CD14-positive monocyte (primary cell): ENCODE measurements at regions not wholly inside any gene's neighbourhood (a gene's known extent, or its start where the extent isn't known, plus 50 kb on each side); places are given as distances from the start of the nearest gene placed in this dataset.

ENCODE experiments used
- DNase-seq, 3 donors: peaks; one replicate each; pipeline ENCODE4 v3.0.0-alpha.2; 2011 to 2022
- H2AFZ ChIP-seq: 2 replicates; pipeline ENCODE4 v1.6.0; 2012; ENCODE audit warnings: mild to moderate bottlenecking, low read depth, low read length, inconsistent platforms; ENCODE audit not compliant: insufficient read depth, poor library complexity, severe bottlenecking
- H3K27ac ChIP-seq, 2 donors: 1 replicate in 1 of 2; 2 replicates in 1 of 2; pipeline ENCODE4 v1.5.1; 2012 to 2013; ENCODE audit warnings: low read length in 2 of 2, control low read depth in 1 of 2, inconsistent platforms in 1 of 2, low read depth in 1 of 2, mild to moderate bottlenecking in 1 of 2
- H3K27me3 ChIP-seq, 2 donors: one replicate each; pipeline versions ENCODE4 v1.6.0 to v1.6.1; 2011 to 2013; ENCODE audit warnings: low read length in 2 of 2; ENCODE audit not compliant: control insufficient read depth in 2 of 2, insufficient read depth in 2 of 2
- H3K36me3 ChIP-seq, 2 donors: replicated peaks in 1 of 2; 1 replicate in 1 of 2; 2 replicates in 1 of 2; pipeline versions ENCODE4 v1.5.1 to v1.6.1; 2012 to 2013; ENCODE audit warnings: low read length in 2 of 2, control low read depth in 1 of 2, inconsistent platforms in 1 of 2, mild to moderate bottlenecking in 1 of 2; ENCODE audit not compliant: insufficient read depth in 2 of 2, control insufficient read depth in 1 of 2
- H3K4me1 ChIP-seq, 2 donors: 1 replicate in 1 of 2; 2 replicates in 1 of 2; pipeline versions ENCODE4 v1.5.1 to v1.6.1; 2012 to 2013; ENCODE audit warnings: low read length in 2 of 2, control low read depth in 1 of 2, inconsistent platforms in 1 of 2, mild to moderate bottlenecking in 1 of 2, moderate library complexity in 1 of 2; ENCODE audit not compliant: insufficient read depth in 2 of 2, control insufficient read depth in 1 of 2
- H3K4me2 ChIP-seq: replicated peaks from 2 replicates; pipeline ENCODE3; 2012; ENCODE audit warnings: low read length, moderate library complexity, mild to moderate bottlenecking; ENCODE audit not compliant: poor library complexity, severe bottlenecking; ENCODE audit errors: extremely low read depth
- H3K4me3 ChIP-seq, 3 experiments: fragments of 200-600 bp in 1 of 3; sonication (generic) in 1 of 3; replicated peaks in 1 of 3; 1 replicate in 2 of 3; 2 replicates in 1 of 3; pipeline ENCODE4 v1.5.1; 2011 to 2013; ENCODE audit warnings: low read length in 3 of 3, mild to moderate bottlenecking in 3 of 3, control low read depth in 2 of 3, low read depth in 2 of 3, inconsistent platforms in 1 of 3, moderate library complexity in 1 of 3
- H3K79me2 ChIP-seq: 2 replicates; pipeline ENCODE4 v1.6.0; 2012; ENCODE audit warnings: mild to moderate bottlenecking, control low read depth, inconsistent platforms, low read length, moderate library complexity; ENCODE audit not compliant: insufficient read depth
- H3K9ac ChIP-seq: 2 replicates; pipeline ENCODE4 v1.6.0; 2017; ENCODE audit warnings: low read length, mild to moderate bottlenecking; ENCODE audit not compliant: insufficient read depth, poor library complexity, severe bottlenecking
- H3K9me3 ChIP-seq, 2 donors: replicated peaks in 1 of 2; 1 replicate in 1 of 2; 2 replicates in 1 of 2; pipeline versions ENCODE4 v1.5.1 to v1.6.1; 2012 to 2013; ENCODE audit warnings: low read length in 2 of 2, control low read depth in 1 of 2; ENCODE audit not compliant: control insufficient read depth in 1 of 2, insufficient read depth in 1 of 2
- H4K20me1 ChIP-seq: 2 replicates; pipeline ENCODE4 v1.6.0; 2012; ENCODE audit warnings: mild to moderate bottlenecking, low read length, control low read depth, moderate library complexity; ENCODE audit not compliant: insufficient read depth
- H3K27ac Mint-ChIP-seq, 7 donors: one replicate each; pipeline ENCODE4 v1.8.0; 2020; ENCODE audit warnings: mild to moderate bottlenecking in 7 of 7, mixed read lengths in 7 of 7, moderate library complexity in 6 of 7, inconsistent platforms in 2 of 7
- H3K27me3 Mint-ChIP-seq, 3 donors: one replicate each; pipeline ENCODE4 v1.8.0; 2021 to 2022; ENCODE audit warnings: low read depth in 3 of 3, mild to moderate bottlenecking in 3 of 3, mixed read lengths in 3 of 3, moderate library complexity in 3 of 3, inconsistent platforms in 1 of 3
- H3K36me3 Mint-ChIP-seq, 2 donors: one replicate each; pipeline ENCODE4 v1.8.0; 2020; ENCODE audit warnings: mixed read lengths in 2 of 2, inconsistent platforms in 1 of 2, mild to moderate bottlenecking in 1 of 2
- H3K4me1 Mint-ChIP-seq: one replicate; pipeline ENCODE4 v1.8.0; 2020; ENCODE audit warnings: mild to moderate bottlenecking, mixed read lengths
- H3K4me3 Mint-ChIP-seq, 2 donors: one replicate each; pipeline ENCODE4 v1.8.0; 2020; ENCODE audit warnings: mild to moderate bottlenecking in 2 of 2, mixed read lengths in 2 of 2, moderate library complexity in 1 of 2
- H3K9me3 Mint-ChIP-seq, 7 donors: one replicate each; pipeline ENCODE4 v1.8.0; 2020 to 2022; ENCODE audit warnings: mixed read lengths in 7 of 7, mild to moderate bottlenecking in 6 of 7, moderate library complexity in 6 of 7, inconsistent platforms in 2 of 7
- WGBS: methylation state at CpG from one replicate; pipeline ENCODE4 v1.1.5; 2013; ENCODE audit warnings: missing lambda C conversion rate; ENCODE audit not compliant: insufficient coverage; 5-methylcytosine and 5-hydroxymethylcytosine counted together
- intact Hi-C, 2 donors: fragments of 100-400 bp; cut with micrococcal nuclease; formaldehyde crosslinking; loops; one replicate each; pipeline versions ENCODE4 v1.15.0 to v1.15.1; 2023
- TF ChIP-seq, protein P1 (sequence below): fragments of 200-600 bp; IDR thresholded peaks from one replicate; pipeline ENCODE4 v1.8.0; 2022; ENCODE audit warnings: antibody characterized with exemption, mild to moderate bottlenecking

DNA sequence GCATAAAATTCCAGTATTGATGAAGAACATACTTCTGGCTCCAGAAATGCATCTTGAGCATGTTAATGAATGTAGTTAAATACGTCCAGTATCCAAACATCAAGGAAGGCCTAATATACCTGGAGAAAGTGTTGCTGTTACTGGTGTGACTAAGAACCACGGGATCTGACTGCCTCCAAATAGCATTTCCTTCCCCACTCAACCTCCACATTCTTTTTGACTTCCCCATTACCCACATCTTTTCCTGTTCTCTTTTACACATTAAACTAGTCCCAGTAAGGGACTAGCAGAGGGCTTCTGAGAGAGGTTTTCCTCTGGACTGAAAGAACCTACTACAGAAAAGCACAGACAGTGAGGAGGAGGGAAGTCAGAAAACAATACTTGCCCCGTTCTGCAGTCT lies 482.8 kb upstream of the HTR2C start:
- Histone ChIP-seq H3K4me1 (no peaks in the 10 kb centered on the region), H3K9ac (no peak overlapping the region), H2AFZ (no peak overlapping the region), H3K27ac (no peak overlapping the region), H3K27me3 (no peaks in the 10 kb centered on the region), H4K20me1 (no peaks in the 10 kb centered on the region), H3K4me2 (no peak overlapping the region), H3K4me3 (no peak overlapping the region), H3K36me3 (no peaks in the 10 kb centered on the region), H3K9me3 (no peaks in the 10 kb centered on the region), H3K79me2 (no peaks in the 10 kb centered on the region)
- no CpG with 5 or more reads among the region's 3 CpGs for WGBS
- Mint-ChIP-seq H3K27me3 (no peaks in the 10 kb centered on the region), H3K9me3 (peaks cover 0 to 2% (median 0%) of the 10 kb centered on the region in 7 donors), H3K36me3 (no peaks in the 10 kb centered on the region), H3K4me1 (peaks cover 3% of the 10 kb centered on the region), H3K4me3 (no peak overlapping the region), H3K27ac (no peak overlapping the region)
- intact Hi-C loops: no loop called here
- peak in 1 of 3 donors; percentile 2 for DNase-seq
- TF ChIP-seq, protein P1, sequence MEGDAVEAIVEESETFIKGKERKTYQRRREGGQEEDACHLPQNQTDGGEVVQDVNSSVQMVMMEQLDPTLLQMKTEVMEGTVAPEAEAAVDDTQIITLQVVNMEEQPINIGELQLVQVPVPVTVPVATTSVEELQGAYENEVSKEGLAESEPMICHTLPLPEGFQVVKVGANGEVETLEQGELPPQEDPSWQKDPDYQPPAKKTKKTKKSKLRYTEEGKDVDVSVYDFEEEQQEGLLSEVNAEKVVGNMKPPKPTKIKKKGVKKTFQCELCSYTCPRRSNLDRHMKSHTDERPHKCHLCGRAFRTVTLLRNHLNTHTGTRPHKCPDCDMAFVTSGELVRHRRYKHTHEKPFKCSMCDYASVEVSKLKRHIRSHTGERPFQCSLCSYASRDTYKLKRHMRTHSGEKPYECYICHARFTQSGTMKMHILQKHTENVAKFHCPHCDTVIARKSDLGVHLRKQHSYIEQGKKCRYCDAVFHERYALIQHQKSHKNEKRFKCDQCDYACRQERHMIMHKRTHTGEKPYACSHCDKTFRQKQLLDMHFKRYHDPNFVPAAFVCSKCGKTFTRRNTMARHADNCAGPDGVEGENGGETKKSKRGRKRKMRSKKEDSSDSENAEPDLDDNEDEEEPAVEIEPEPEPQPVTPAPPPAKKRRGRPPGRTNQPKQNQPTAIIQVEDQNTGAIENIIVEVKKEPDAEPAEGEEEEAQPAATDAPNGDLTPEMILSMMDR: no peak

DNA sequence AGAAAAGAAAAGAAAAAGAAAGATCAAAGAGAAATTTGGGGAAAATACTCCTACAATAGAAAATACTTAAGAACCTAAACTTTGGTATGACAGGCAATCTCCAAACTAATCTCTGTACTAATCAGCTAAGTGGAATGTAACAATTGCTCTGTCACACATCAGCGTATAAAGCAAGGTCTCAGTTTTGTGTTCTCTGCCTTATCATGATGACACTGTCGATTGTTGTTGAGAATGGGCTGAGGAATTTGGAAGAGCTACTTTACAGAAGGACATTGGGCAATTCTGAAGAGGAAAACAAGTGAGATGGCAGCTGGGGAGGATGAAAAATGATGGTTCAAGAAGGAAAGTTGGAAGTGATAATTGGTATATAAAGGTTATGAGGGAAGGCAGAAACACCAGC lies 486.0 kb upstream of the HTR2C start:
- Histone ChIP-seq H4K20me1 (no peaks in the 10 kb centered on the region), H3K27me3 (no peaks in the 10 kb centered on the region), H3K79me2 (no peaks in the 10 kb centered on the region), H3K36me3 (no peaks in the 10 kb centered on the region), H3K9me3 (no peaks in the 10 kb centered on the region), H3K4me2 (no peak overlapping the region), H3K4me1 (no peaks in the 10 kb centered on the region), H2AFZ (no peak overlapping the region), H3K9ac (no peak overlapping the region), H3K27ac (no peak overlapping the region), H3K4me3 (no peak overlapping the region)
- Mint-ChIP-seq H3K4me1 (peaks cover 3% of the 10 kb centered on the region), H3K27ac (no peak overlapping the region), H3K9me3 (peaks cover 0 to 2% (median 0%) of the 10 kb centered on the region in 7 donors), H3K4me3 (no peak overlapping the region), H3K27me3 (peaks cover 0 to 3% (median 1%) of the 10 kb centered on the region in 3 donors), H3K36me3 (no peaks in the 10 kb centered on the region)
- DNase-seq: no peak
- TF ChIP-seq, protein P1: no peak
- intact Hi-C loops: no loop called here
- WGBS: 86% methylated on average over 1 of the region's 2 CpGs
